Coronary artery (tissue), 2 donors: ENCODE measurements at regions not wholly inside any gene's neighbourhood (a gene's known extent, or its start where the extent isn't known, plus 50 kb on each side); places are given as distances from the start of the nearest gene placed in this dataset.

Experiments
- DNase-seq: peaks from one replicate; pipeline ENCODE4 v3.0.0-alpha.2; 2017; ENCODE audit warnings: low spot score
- H3K27ac ChIP-seq, 2 donors: fragments of 200-600 bp; sonication (generic); one replicate each; pipeline ENCODE4 v1.5.1; 2016 to 2019
- H3K4me3 ChIP-seq: fragments of 200-600 bp; sonication (generic); 2 replicates; pipeline ENCODE4 v1.5.1; 2016; ENCODE audit warnings: mild to moderate bottlenecking, moderate library complexity
- CTCF ChIP-seq: fragments of 200-600 bp; sonication (generic); IDR thresholded peaks from one replicate; pipeline ENCODE4 v1.5.1; 2019; ENCODE audit warnings: antibody characterized with exemption

DNA sequence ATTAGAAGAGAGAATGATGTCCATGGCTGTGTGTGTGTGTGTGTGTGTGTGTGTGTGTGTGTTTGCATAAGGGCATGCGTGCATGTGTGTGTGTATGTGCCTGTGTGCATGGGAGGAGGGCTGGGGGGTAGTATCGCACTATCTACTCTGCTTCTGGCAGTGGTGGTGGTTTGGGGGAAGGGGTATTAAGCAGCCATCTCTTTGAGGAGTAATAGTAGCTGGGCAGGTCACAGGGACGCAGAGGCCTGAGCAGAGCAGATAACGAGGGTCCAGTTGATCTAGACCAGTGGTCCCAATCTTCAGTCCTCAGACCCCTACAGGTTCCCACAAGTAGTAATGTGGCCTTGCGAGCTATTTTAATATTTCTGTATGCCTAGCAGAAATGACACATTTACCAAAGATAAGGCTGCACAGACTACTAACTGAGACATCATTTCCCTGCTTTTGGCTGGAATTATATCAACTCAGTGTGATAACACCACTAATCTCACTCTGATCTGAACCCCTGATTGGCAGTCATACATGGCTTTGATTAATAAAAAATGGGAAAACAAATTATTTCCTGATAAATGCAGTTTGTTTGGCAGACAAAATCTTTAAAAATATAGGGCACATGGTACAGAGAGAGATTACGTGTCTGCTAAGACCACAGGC, 354.3 kb downstream of the BUD13 start:
- no peak for TF ChIP-seq CTCF
- no peak for DNase-seq
- no peak overlapping the region for H3K4me3 ChIP-seq
- no peak overlapping the region for H3K27ac ChIP-seq

GRCh38 chr11:116416852-116417251, 355.9 kb downstream of the BUD13 start:
- no peak for DNase-seq
- no peak for TF ChIP-seq CTCF
- Histone ChIP-seq H3K4me3 (no peak overlapping the region), H3K27ac (no peak overlapping the region)

DNA sequence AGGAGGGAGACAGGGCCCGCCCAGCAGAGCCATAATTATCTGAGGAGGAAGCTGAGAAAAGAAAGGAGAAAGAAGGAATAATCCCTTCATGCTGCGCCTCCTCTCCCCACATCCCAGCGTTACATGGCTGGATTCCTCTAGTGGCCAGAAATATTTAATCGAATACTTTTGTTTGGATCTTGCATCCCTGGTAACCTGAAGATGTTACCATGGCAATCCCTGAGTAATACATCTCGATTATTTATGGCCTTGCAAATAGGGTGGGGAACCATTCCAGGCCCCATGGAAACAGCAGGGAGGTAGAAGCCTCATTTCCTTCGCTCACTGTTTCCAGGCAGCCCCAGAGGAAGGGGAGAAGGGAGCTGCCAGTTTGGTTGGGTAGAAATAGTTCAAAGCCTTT, 357.7 kb downstream of the BUD13 start:
- TF ChIP-seq CTCF = no peak
- no peak overlapping the region for H3K4me3 ChIP-seq
- DNase-seq = no peak
- no peak overlapping the region for H3K27ac ChIP-seq

DNA sequence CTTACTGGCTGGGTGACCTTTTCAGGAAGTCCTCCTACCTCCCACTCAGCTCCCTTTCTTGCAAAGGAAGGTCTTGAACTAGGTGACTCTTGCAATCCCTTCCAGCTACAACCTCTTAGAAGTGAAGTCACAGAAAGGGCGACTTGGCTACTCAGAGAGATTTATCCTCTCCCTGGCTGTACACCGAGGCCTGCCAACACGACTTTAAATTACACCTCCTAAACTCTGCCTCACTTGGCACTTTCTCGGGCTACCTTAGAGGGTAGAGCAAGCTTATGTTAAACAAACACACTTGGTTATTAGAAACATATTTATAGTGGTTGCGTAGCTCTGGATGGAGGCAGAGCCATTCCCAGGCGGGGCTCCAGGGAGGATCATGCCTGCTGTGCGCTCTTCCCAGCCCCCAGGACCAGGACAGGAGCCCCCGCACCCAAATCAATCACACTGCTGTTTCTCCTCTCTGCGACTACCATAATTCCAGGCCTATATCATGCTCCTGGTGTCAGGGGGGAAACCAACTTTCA, 358.4 kb downstream of the BUD13 start:
- TF ChIP-seq CTCF = no peak
- Histone ChIP-seq H3K27ac (no peak overlapping the region), H3K4me3 (no peak overlapping the region)
- no peak for DNase-seq

DNA sequence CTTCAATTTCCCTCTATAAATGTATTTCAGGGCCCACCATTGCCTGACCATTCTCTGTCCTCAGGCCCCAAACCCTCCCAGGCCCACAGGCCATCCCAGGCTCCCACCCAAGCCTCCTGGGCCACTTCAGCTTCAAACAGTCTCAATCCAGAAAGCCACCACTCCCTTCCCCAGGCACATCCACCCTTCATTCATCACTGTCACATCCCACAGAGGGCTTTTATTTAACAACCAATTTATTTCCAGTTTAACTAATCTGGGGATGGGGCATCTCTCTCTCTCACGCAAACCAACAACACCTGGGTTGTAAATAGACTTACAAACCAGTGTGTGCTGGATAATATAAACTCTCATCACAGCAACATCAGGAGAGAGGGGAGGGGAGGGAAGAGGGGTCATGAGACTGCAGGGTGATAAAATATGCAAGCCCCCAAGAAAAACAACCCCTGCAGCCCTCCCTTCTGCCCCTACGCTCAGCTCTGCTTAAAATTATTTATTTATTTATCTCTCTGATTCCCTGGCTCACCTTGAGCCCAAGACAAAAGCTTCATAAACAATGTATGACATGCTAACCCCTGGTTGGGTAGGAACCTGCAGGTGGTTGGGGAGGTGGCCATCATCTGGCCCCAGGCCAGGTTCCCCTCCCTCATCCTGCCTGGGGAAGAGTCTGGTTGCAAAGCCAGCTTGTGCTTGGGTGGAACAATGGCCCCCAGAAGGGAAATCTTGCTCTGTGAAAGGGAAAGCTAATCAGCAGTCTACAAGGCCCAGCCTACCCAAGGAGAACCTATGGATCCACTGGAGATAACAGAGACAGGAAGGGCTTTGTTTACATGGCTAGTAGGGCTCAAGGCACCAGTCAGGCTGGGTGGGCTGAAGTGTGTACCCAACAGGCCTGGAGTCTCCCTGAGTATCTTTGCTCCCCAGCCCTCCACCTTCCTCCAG, 359.2 kb downstream of the BUD13 start:
- no peak for TF ChIP-seq CTCF
- Histone ChIP-seq H3K27ac (no peak overlapping the region), H3K4me3 (no peak overlapping the region)
- DNase-seq = no peak

DNA sequence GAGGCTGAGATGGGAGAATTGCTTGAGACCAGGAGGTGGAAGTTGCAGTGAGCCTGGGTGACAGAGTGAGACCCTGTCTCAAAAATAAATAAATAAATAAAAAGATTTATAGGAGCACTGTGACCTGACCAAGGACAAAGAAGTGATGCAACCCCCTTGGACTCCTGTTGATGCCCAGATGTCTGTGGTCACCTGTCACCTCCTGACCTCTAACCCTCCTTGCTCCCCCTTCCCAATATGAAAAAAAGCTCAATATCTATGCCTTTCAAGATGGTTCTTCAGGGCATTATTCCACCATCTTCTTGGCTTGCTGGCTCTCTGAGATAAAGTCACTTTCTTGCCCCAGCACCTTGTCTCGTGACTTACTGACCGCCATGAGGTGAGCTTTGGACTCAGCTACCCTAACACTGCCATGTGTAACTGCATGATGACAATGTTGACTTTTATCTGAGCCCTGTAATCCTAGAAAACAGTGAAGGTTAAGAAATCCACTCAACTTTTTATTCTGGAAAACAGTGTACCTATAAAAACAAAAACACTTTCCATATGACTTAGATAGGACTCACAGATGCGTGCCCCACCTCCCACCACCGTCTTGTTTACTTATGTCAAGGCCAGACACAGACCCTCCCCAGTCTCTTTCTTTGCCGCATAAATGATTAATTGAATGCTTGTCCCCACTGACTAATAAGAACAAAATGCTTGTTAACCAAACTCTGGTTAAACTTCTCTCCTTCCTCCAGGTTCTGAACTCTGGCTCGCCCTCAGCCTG, 360.5 kb downstream of the BUD13 start:
- no peak overlapping the region for H3K27ac ChIP-seq
- H3K4me3 ChIP-seq = no peak overlapping the region
- no peak for DNase-seq
- TF ChIP-seq CTCF = no peak
